LNCaP clone FGC (cell line): ENCODE measurements at regions not wholly inside any gene's neighbourhood (a gene's known extent, or its start where the extent isn't known, plus 50 kb on each side); places are given as distances from the start of the nearest gene placed in this dataset.

Experiments used
- DNase-seq: peaks from one replicate; pipeline ENCODE4 v3.0.0-alpha.2; 2011; ENCODE audit warnings: low read depth
- H3K4me3 ChIP-seq: 2 replicates; pipeline ENCODE4 v1.5.1; 2011; ENCODE audit warnings: mild to moderate bottlenecking, low read depth, low read length, control low read depth
- CTCF ChIP-seq: IDR thresholded peaks from 2 replicates; pipeline ENCODE4 v1.5.1; 2012; ENCODE audit warnings: mild to moderate bottlenecking; ENCODE audit not compliant: control insufficient read depth, insufficient read depth; ENCODE audit errors: extremely low read depth

- no peak overlapping the region for H3K4me3 ChIP-seq
- peak; percentile 40 for TF ChIP-seq CTCF
- DNase-seq, result no peak
Observed at GRCh38 chrX:13898083-13898482, 81.2 kb upstream of the GPM6B start.

- no peak for DNase-seq
- TF ChIP-seq CTCF, result no peak
- H3K4me3 ChIP-seq, result no peak overlapping the region
Observed at GRCh38 chrX:13897566-13897965, 80.7 kb upstream of the GPM6B start.

GRCh38 chrX:13894888-13895565 is 78.1 kb upstream of the GPM6B start:
- no peak for TF ChIP-seq CTCF
- no peak for DNase-seq
- H3K4me3 ChIP-seq, result no peak overlapping the region

- no peak for TF ChIP-seq CTCF
- DNase-seq, result no peak
- H3K4me3 ChIP-seq, result no peak overlapping the region
Observed at GRCh38 chrX:13893826-13894225, 76.9 kb upstream of the GPM6B start.

GRCh38 chrX:13892856-13893255 is 76.0 kb upstream of the GPM6B start:
- TF ChIP-seq CTCF, result no peak
- DNase-seq, result no peak
- H3K4me3 ChIP-seq, result no peak overlapping the region

GRCh38 chrX:13891377-13892140 is 74.7 kb upstream of the GPM6B start:
- DNase-seq, result no peak
- no peak for TF ChIP-seq CTCF
- no peak overlapping the region for H3K4me3 ChIP-seq
